ENCODE measurements at regions not wholly inside any gene's neighbourhood (a gene's known extent, or its start where the extent isn't known, plus 50 kb on each side); places are given as distances from the start of the nearest gene placed in this dataset.

- no peak for TF ChIP-seq EZH2phosphoT487 (IDR thresholded peaks at IDR 0.05; ENCODE audit: borderline replicate concordance, low read depth, low read length)
- Histone ChIP-seq H3K79me2 (ENCODE audit: insufficient read depth, low read depth, low read length) (no peaks in the 10 kb centered on the region), H3K4me3 (ENCODE audit: low read depth, low read length, poor library complexity, severe bottlenecking) (no peak overlapping the region), H3K4me2 (ENCODE audit: low read length) (no peak overlapping the region), H3K9me3 (ENCODE audit: low read length) (no peaks in the 10 kb centered on the region), H3K27ac (ENCODE audit: low read depth, low read length, poor library complexity, severe bottlenecking) (no peak overlapping the region), H3K36me3 (ENCODE audit: insufficient read depth, low read length) (no peaks in the 10 kb centered on the region), H4K20me1 (ENCODE audit: insufficient read depth, low read length) (no peaks in the 10 kb centered on the region), H2AFZ (ENCODE audit: low read length) (no peak overlapping the region), H3K9me2 (ENCODE audit: insufficient read depth, low read length) (no peaks in the 10 kb centered on the region), H3K4me1 (ENCODE audit: insufficient read depth, low read length, poor library complexity, severe bottlenecking) (no peaks in the 10 kb centered on the region)
- intact Hi-C loops (cut with micrococcal nuclease; ENCODE audit: unreplicated experiment): no loop called here
- DNase-seq (ENCODE audit: low spot score): no peak
- BruUV-seq (replicated peaks): no TSS peak
- ChIA-PET POLR2A (no interaction called here), CTCF (ENCODE audit: unreplicated experiment) (no interaction called here)
Observed at GRCh38 chr11:79683930-79684329, 243.1 kb upstream of the TENM4 start.

DNA sequence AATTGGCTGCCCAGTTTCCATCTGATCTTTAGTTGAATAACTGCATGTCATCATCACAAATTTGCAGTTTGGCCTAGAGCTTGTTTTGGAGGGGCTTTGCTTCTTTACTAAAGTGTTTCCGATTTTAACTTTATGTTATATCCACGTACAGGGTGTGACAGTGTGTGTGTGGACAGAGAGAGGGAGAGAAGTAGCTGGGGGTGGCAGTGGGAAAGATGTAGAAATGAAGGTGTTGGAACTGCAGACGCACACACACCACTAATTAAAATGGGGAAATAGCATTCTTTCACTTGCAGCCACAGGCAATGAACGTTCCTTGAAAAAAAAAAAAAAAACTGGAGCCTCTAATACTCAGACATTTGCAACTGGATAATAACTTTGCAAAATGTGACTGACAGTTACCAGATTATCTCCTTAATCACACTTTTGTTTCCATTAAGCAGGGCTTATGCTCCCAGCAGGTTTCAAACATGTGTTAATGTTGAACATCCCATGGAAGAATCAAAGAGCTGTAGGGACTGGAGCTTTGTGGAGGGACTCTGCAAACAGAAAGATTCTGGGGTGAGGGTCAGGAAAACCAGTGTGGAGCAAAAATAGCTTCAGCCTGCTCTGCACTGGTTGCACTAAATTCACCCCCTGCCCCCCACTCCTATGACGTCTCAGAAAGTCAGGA, 238.1 kb upstream of the TENM4 start:
- Histone ChIP-seq H3K4me1 (ENCODE audit: insufficient read depth, low read length, poor library complexity, severe bottlenecking) (no peaks in the 10 kb centered on the region), H2AFZ (ENCODE audit: low read length) (no peak overlapping the region), H3K9me3 (ENCODE audit: low read length) (no peaks in the 10 kb centered on the region), H4K20me1 (ENCODE audit: insufficient read depth, low read length) (no peaks in the 10 kb centered on the region), H3K4me2 (ENCODE audit: low read length) (no peak overlapping the region), H3K4me3 (ENCODE audit: low read depth, low read length, poor library complexity, severe bottlenecking) (no peak overlapping the region), H3K9me2 (ENCODE audit: insufficient read depth, low read length) (no peaks in the 10 kb centered on the region), H3K79me2 (ENCODE audit: insufficient read depth, low read depth, low read length) (no peaks in the 10 kb centered on the region), H3K27ac (ENCODE audit: low read depth, low read length, poor library complexity, severe bottlenecking) (no peak overlapping the region), H3K36me3 (ENCODE audit: insufficient read depth, low read length) (no peaks in the 10 kb centered on the region)
- ChIA-PET POLR2A (interaction anchor here (0.6 to 0.7 kb wide), 3 partner anchors 32 to 1597 kb away, joined by 3 to 5 read pairs (median 3); no protein-coding TSS in a partner anchor), CTCF (ENCODE audit: unreplicated experiment) (no interaction called here)
- intact Hi-C loops (cut with micrococcal nuclease; ENCODE audit: unreplicated experiment): no loop called here
- no TSS peak for BruUV-seq (replicated peaks)
- no peak for TF ChIP-seq EZH2phosphoT487 (IDR thresholded peaks at IDR 0.05; ENCODE audit: borderline replicate concordance, low read depth, low read length)
- TF ChIP-seq, protein P1, sequence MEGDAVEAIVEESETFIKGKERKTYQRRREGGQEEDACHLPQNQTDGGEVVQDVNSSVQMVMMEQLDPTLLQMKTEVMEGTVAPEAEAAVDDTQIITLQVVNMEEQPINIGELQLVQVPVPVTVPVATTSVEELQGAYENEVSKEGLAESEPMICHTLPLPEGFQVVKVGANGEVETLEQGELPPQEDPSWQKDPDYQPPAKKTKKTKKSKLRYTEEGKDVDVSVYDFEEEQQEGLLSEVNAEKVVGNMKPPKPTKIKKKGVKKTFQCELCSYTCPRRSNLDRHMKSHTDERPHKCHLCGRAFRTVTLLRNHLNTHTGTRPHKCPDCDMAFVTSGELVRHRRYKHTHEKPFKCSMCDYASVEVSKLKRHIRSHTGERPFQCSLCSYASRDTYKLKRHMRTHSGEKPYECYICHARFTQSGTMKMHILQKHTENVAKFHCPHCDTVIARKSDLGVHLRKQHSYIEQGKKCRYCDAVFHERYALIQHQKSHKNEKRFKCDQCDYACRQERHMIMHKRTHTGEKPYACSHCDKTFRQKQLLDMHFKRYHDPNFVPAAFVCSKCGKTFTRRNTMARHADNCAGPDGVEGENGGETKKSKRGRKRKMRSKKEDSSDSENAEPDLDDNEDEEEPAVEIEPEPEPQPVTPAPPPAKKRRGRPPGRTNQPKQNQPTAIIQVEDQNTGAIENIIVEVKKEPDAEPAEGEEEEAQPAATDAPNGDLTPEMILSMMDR (conservative IDR thresholded peaks at IDR 0.05; ENCODE audit: low read length): no peak
- DNase-seq (ENCODE audit: low spot score): no peak

DNA sequence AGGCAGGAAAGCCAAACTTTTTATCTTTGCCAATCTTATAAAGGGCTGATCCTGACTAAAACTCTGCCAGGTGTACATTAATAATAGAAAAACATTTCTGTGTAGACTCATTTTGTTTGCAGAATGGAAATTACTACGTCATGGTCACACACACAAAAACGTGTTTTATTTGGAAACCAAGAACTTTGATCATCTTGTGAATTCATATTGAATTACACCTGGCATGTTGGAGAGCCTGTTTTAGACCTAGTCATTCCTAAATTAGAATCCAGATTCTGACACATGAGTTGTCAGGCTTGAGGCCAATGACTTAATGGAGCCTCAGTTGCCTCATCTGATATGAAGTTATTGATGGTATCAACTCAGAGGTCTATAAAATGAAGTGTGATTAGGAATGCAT, 235.6 kb upstream of the TENM4 start:
- Histone ChIP-seq H3K9me2 (ENCODE audit: insufficient read depth, low read length) (no peaks in the 10 kb centered on the region), H3K4me3 (ENCODE audit: low read depth, low read length, poor library complexity, severe bottlenecking) (no peak overlapping the region), H3K36me3 (ENCODE audit: insufficient read depth, low read length) (no peaks in the 10 kb centered on the region), H2AFZ (ENCODE audit: low read length) (no peak overlapping the region), H3K9me3 (ENCODE audit: low read length) (no peaks in the 10 kb centered on the region), H3K4me2 (ENCODE audit: low read length) (no peak overlapping the region), H3K79me2 (ENCODE audit: insufficient read depth, low read depth, low read length) (no peaks in the 10 kb centered on the region), H4K20me1 (ENCODE audit: insufficient read depth, low read length) (no peaks in the 10 kb centered on the region), H3K4me1 (ENCODE audit: insufficient read depth, low read length, poor library complexity, severe bottlenecking) (no peaks in the 10 kb centered on the region), H3K27ac (ENCODE audit: low read depth, low read length, poor library complexity, severe bottlenecking) (no peak overlapping the region)
- intact Hi-C loops (cut with micrococcal nuclease; ENCODE audit: unreplicated experiment): no loop called here
- ChIA-PET POLR2A (no interaction called here), CTCF (ENCODE audit: unreplicated experiment) (no interaction called here)
- no TSS peak for BruUV-seq (replicated peaks)
- DNase-seq (ENCODE audit: low spot score): no peak
- TF ChIP-seq EZH2phosphoT487 (IDR thresholded peaks at IDR 0.05; ENCODE audit: borderline replicate concordance, low read depth, low read length): no peak

- ChIA-PET CTCF (ENCODE audit: unreplicated experiment) (no interaction called here), POLR2A (no interaction called here)
- BruUV-seq (replicated peaks): no TSS peak
- Histone ChIP-seq H3K4me1 (ENCODE audit: insufficient read depth, low read length, poor library complexity, severe bottlenecking) (no peaks in the 10 kb centered on the region), H4K20me1 (ENCODE audit: insufficient read depth, low read length) (no peaks in the 10 kb centered on the region), H3K9me2 (ENCODE audit: insufficient read depth, low read length) (no peaks in the 10 kb centered on the region), H2AFZ (ENCODE audit: low read length) (no peak overlapping the region), H3K27ac (ENCODE audit: low read depth, low read length, poor library complexity, severe bottlenecking) (no peak overlapping the region), H3K4me2 (ENCODE audit: low read length) (no peak overlapping the region), H3K4me3 (ENCODE audit: low read depth, low read length, poor library complexity, severe bottlenecking) (no peak overlapping the region), H3K36me3 (ENCODE audit: insufficient read depth, low read length) (no peaks in the 10 kb centered on the region), H3K9me3 (ENCODE audit: low read length) (no peaks in the 10 kb centered on the region), H3K79me2 (ENCODE audit: insufficient read depth, low read depth, low read length) (no peaks in the 10 kb centered on the region)
- no peak for DNase-seq (ENCODE audit: low spot score)
- TF ChIP-seq, protein P1 (conservative IDR thresholded peaks at IDR 0.05; ENCODE audit: low read length): no peak
- TF ChIP-seq EZH2phosphoT487 (IDR thresholded peaks at IDR 0.05; ENCODE audit: borderline replicate concordance, low read depth, low read length): no peak
- intact Hi-C loops (cut with micrococcal nuclease; ENCODE audit: unreplicated experiment): no loop called here
Observed at GRCh38 chr11:79675081-79675480, 234.3 kb upstream of the TENM4 start.
